K562 (cell line): ENCODE measurements at regions not wholly inside any gene's neighbourhood (a gene's known extent, or its start where the extent isn't known, plus 50 kb on each side); places are given as distances from the start of the nearest gene placed in this dataset.

ENCODE experiments used
- ARID1B ChIP-seq: fragments of 450-650 bp; IDR thresholded peaks from 2 replicates; pipeline ENCODE4 v1.6.1; 2016; ENCODE audit warnings: antibody characterized with exemption, mild to moderate bottlenecking, inconsistent platforms
- BRCA1 ChIP-seq, 2 experiments: fragments of 450-650 bp in 1 of 2; sonication (generic) in 1 of 2; formaldehyde crosslinking in 1 of 2; IDR thresholded peaks; 2 replicates each; pipeline versions ENCODE4 v1.5.0 to v1.6.1; 2017 to 2020; ENCODE audit warnings: mild to moderate bottlenecking in 1 of 2, missing genetic modification reagents in 1 of 2
- CBFA2T2 ChIP-seq: fragments of 450-650 bp; conservative IDR thresholded peaks from 2 replicates; pipeline ENCODE4 v1.6.1; 2017; ENCODE audit warnings: mild to moderate bottlenecking
- CBFA2T3 ChIP-seq: fragments of 450-650 bp; IDR thresholded peaks from 2 replicates; pipeline ENCODE4 v1.6.1; 2017
- CEBPB ChIP-seq: fragments of 450-650 bp; IDR thresholded peaks from 2 replicates; pipeline ENCODE4 v1.6.1; 2016; ENCODE audit warnings: missing genetic modification characterization, missing compliant biosample characterization
- FIP1L1 ChIP-seq: fragments of 200-400 bp; formaldehyde crosslinking; IDR thresholded peaks from 2 replicates; pipeline ENCODE4 v1.6.1; 2018; ENCODE audit warnings: mild to moderate bottlenecking, low read depth, low read length; ENCODE audit not compliant: poor library complexity, severe bottlenecking
- HNRNPLL ChIP-seq: fragments of 200-400 bp; formaldehyde crosslinking; IDR thresholded peaks from 2 replicates; pipeline ENCODE4 v1.6.1; 2017; ENCODE audit warnings: low read length, low read depth, mild to moderate bottlenecking; ENCODE audit not compliant: poor library complexity, severe bottlenecking
- MEF2A ChIP-seq: IDR thresholded peaks from 2 replicates; pipeline ENCODE4 v1.6.1; 2011; ENCODE audit warnings: low read depth, mild to moderate bottlenecking, low read length, moderate library complexity; ENCODE audit not compliant: control insufficient read depth
- MIER1 ChIP-seq: fragments of 450-650 bp; IDR thresholded peaks from 2 replicates; pipeline ENCODE4 v1.6.1; 2016; ENCODE audit warnings: antibody characterized with exemption, mild to moderate bottlenecking, low read depth
- POLR2A ChIP-seq: fragments of 450-650 bp; conservative IDR thresholded peaks from 2 replicates; pipeline ENCODE4 v1.6.1; 2016
- POLR2AphosphoS5 ChIP-seq: IDR thresholded peaks from 2 replicates; pipeline ENCODE4 v1.6.1; 2011; ENCODE audit warnings: mild to moderate bottlenecking, low read depth, low read length, moderate library complexity; ENCODE audit not compliant: control insufficient read depth, insufficient read depth
- POLR2G ChIP-seq: fragments of 200-400 bp; formaldehyde crosslinking; IDR thresholded peaks from 2 replicates; pipeline ENCODE4 v1.6.1; 2017; ENCODE audit warnings: low read depth, mild to moderate bottlenecking, antibody characterized with exemption, low read length, moderate library complexity
- RNF219 ChIP-seq: fragments of 250-450 bp; sonication (Bioruptor Pico); IDR thresholded peaks from 2 replicates; pipeline ENCODE4 v1.5.0; 2022; ENCODE audit warnings: mild to moderate bottlenecking
- SIN3B ChIP-seq: fragments of 450-650 bp; IDR thresholded peaks from 2 replicates; pipeline ENCODE4 v1.6.1; 2017; ENCODE audit warnings: low read depth, mild to moderate bottlenecking, moderate library complexity
- SRSF1 ChIP-seq: fragments of 200-400 bp; formaldehyde crosslinking; IDR thresholded peaks from 2 replicates; pipeline ENCODE4 v1.6.1; 2017; ENCODE audit warnings: mild to moderate bottlenecking, low read depth, low read length, moderate library complexity
- TAF1 ChIP-seq: IDR thresholded peaks from 2 replicates; pipeline ENCODE4 v1.6.1; 2011; ENCODE audit warnings: mild to moderate bottlenecking, low read length, moderate library complexity; ENCODE audit not compliant: insufficient read depth, control insufficient read depth, severe bottlenecking; ENCODE audit errors: extremely low read depth
- TAL1 ChIP-seq: fragments of 450-650 bp; IDR thresholded peaks from 2 replicates; pipeline ENCODE4 v1.6.1; 2016; ENCODE audit warnings: mild to moderate bottlenecking
- TCF3 ChIP-seq: sonication (generic); formaldehyde crosslinking; IDR thresholded peaks from 2 replicates; pipeline ENCODE4 v1.4.0; 2020; ENCODE audit warnings: mild to moderate bottlenecking, missing genetic modification reagents
- TEAD4 ChIP-seq, 2 experiments: sonication (generic) in 1 of 2; formaldehyde crosslinking in 1 of 2; IDR thresholded peaks; 2 replicates each; pipeline versions ENCODE4 v1.6.1 to v1.8.0; 2012 to 2022; ENCODE audit warnings: borderline replicate concordance in 1 of 2, inconsistent platforms in 1 of 2, low read length in 1 of 2, mild to moderate bottlenecking in 1 of 2, missing genetic modification reagents in 1 of 2
- ZNF583 ChIP-seq: fragments of 250-450 bp; sonication (Bioruptor Pico); IDR thresholded peaks from 2 replicates; pipeline ENCODE4 v1.4.0; 2020
- ZNF76 ChIP-seq: fragments of 250-450 bp; sonication (Bioruptor Pico); IDR thresholded peaks from 2 replicates; pipeline ENCODE4 v1.4.0; 2020; ENCODE audit warnings: mild to moderate bottlenecking, moderate library complexity, borderline replicate concordance
- TF ChIP-seq, protein P1 (sequence below): sonication (generic); formaldehyde crosslinking; IDR thresholded peaks from 2 replicates; pipeline ENCODE4 v1.8.0; 2022; ENCODE audit warnings: mild to moderate bottlenecking, missing genetic modification reagents
- TF ChIP-seq, protein P2 (sequence below): fragments of 450-650 bp; conservative IDR thresholded peaks from 2 replicates; pipeline ENCODE4 v1.6.1; 2016; ENCODE audit warnings: missing genetic modification characterization, low read depth, mild to moderate bottlenecking, missing compliant biosample characterization, moderate library complexity
- TF ChIP-seq, protein P3 (sequence below): sonication (generic); formaldehyde crosslinking; IDR thresholded peaks from 2 replicates; pipeline ENCODE4 v1.8.1; 2022; ENCODE audit warnings: missing genetic modification reagents

GRCh38 chr3:194215392-194215791 is 79.4 kb downstream of the HES1 start (continued):
- no peak for TF ChIP-seq RNF219 (CRISPR knock-in tag)
- TF ChIP-seq SRSF1 = no peak
- peak; percentile 66 for TF ChIP-seq CBFA2T2
- no peak for TF ChIP-seq MEF2A
- no peak for TF ChIP-seq HNRNPLL
- TF ChIP-seq ZNF583 (CRISPR knock-in tag) = no peak
- no peak for TF ChIP-seq POLR2A
- peak; percentile 35; the same call in 1 of the 2 replicates for TF ChIP-seq ARID1B
- TF ChIP-seq, protein P1, sequence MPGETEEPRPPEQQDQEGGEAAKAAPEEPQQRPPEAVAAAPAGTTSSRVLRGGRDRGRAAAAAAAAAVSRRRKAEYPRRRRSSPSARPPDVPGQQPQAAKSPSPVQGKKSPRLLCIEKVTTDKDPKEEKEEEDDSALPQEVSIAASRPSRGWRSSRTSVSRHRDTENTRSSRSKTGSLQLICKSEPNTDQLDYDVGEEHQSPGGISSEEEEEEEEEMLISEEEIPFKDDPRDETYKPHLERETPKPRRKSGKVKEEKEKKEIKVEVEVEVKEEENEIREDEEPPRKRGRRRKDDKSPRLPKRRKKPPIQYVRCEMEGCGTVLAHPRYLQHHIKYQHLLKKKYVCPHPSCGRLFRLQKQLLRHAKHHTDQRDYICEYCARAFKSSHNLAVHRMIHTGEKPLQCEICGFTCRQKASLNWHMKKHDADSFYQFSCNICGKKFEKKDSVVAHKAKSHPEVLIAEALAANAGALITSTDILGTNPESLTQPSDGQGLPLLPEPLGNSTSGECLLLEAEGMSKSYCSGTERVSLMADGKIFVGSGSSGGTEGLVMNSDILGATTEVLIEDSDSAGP (CRISPR knock-in tag) = no peak
- TF ChIP-seq BRCA1 (IDR thresholded peaks at IDR 0.05) = no peak
- TF ChIP-seq BRCA1 (CRISPR knock-in tag; IDR thresholded peaks at IDR 0.05) = no peak
- peak; percentile 37; the same call in 1 of the 2 replicates for TF ChIP-seq TAL1
- TF ChIP-seq, protein P2, sequence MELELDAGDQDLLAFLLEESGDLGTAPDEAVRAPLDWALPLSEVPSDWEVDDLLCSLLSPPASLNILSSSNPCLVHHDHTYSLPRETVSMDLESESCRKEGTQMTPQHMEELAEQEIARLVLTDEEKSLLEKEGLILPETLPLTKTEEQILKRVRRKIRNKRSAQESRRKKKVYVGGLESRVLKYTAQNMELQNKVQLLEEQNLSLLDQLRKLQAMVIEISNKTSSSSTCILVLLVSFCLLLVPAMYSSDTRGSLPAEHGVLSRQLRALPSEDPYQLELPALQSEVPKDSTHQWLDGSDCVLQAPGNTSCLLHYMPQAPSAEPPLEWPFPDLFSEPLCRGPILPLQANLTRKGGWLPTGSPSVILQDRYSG = no peak
- no peak for TF ChIP-seq POLR2G
- TF ChIP-seq TAF1 = no peak
- peak; percentile 73 for TF ChIP-seq CBFA2T3
- TF ChIP-seq ZNF76 (CRISPR knock-in tag) = no peak
- no peak for TF ChIP-seq CEBPB (tag)
- no peak for TF ChIP-seq SIN3B
- TF ChIP-seq MIER1 = no peak
- TF ChIP-seq FIP1L1 = no peak
- TF ChIP-seq TCF3 = peak; percentile 46; the same call in 1 of the 2 replicates
- TF ChIP-seq TEAD4 (IDR thresholded peaks at IDR 0.05; ENCODE audit: low read length) = peak; percentile 43; the same call in 1 of the 2 replicates
- TF ChIP-seq TEAD4 (CRISPR knock-in tag; IDR thresholded peaks at IDR 0.05; ENCODE audit: borderline replicate concordance) = no peak
- TF ChIP-seq, protein P3, sequence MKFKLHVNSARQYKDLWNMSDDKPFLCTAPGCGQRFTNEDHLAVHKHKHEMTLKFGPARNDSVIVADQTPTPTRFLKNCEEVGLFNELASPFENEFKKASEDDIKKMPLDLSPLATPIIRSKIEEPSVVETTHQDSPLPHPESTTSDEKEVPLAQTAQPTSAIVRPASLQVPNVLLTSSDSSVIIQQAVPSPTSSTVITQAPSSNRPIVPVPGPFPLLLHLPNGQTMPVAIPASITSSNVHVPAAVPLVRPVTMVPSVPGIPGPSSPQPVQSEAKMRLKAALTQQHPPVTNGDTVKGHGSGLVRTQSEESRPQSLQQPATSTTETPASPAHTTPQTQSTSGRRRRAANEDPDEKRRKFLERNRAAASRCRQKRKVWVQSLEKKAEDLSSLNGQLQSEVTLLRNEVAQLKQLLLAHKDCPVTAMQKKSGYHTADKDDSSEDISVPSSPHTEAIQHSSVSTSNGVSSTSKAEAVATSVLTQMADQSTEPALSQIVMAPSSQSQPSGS (CRISPR knock-in tag) = no peak
- TF ChIP-seq POLR2AphosphoS5 = 0 out of 2 replicates have a peak, but pooled peaks have one; percentile 23
